ENCODE measurements at regions not wholly inside any gene's neighbourhood (a gene's known extent, or its start where the extent isn't known, plus 50 kb on each side); places are given as distances from the start of the nearest gene placed in this dataset.

DNA sequence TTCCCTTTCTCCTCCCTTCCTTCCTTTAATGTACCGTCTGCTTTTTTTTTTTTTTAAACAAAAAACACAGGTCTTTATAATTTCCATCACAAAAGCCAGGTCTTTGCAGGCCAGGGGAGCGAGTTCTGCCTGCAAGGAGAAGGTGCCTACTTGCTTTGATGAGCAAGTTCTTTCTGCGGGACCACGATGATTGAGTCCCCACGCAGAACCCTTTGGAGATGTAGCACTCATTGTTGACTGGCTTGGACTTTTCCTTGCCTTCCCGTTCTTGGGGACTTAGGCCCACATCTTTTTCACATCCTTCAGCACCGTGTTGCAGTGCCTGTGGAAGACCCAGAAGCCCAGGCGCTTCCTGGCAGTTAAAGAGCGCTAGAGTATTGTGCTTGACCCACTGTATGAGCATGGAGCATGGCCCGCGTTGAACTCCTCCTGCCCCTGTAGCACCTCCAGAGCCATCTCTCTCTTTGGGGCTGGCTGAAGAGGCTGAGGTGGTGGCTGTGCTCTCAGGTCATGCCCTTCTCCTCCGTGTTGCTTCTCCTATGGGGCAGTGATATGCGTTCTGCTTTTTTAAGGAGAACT is 177.6 kb downstream of the EXOC5 start:
- Histone ChIP-seq H3K9me3 (no peaks in the 10 kb centered on the region), H3K4me3 (no peak overlapping the region), H3K27me3 (no peaks in the 10 kb centered on the region), H3K27ac (no peak overlapping the region), H3K36me3 (no peaks in the 10 kb centered on the region), H3K9ac (ENCODE audit: low read depth in 2 of 2, low read length in 2 of 2) (no peak overlapping the region), H3K4me1 (no peaks in the 10 kb centered on the region)
- no peak for TF ChIP-seq CTCF (IDR thresholded peaks at IDR 0.05)
- intact Hi-C loops (cut with DNase I), result no loop called here
- no peak for DNase-seq

GRCh38 chr14:57089901-57090300 is 178.8 kb downstream of the EXOC5 start:
- H3K27ac ChIP-seq, result no peak overlapping the region
- H3K27me3 ChIP-seq, result no peaks in the 10 kb centered on the region
- H3K9ac ChIP-seq (ENCODE audit: low read depth in 2 of 2, low read length in 2 of 2), result no peak overlapping the region
- H3K4me1 ChIP-seq, result no peaks in the 10 kb centered on the region
- H3K4me3 ChIP-seq, result no peak overlapping the region
- intact Hi-C loops (cut with DNase I), result no loop called here
- DNase-seq, result no peak
- H3K36me3 ChIP-seq, result no peaks in the 10 kb centered on the region
- TF ChIP-seq CTCF (IDR thresholded peaks at IDR 0.05), result no peak
- H3K9me3 ChIP-seq, result no peaks in the 10 kb centered on the region

- no peaks in the 10 kb centered on the region for H3K4me1 ChIP-seq
- no peaks in the 10 kb centered on the region for H3K9me3 ChIP-seq
- H3K27ac ChIP-seq, result no peak overlapping the region
- intact Hi-C loops (cut with DNase I), result no loop called here
- H3K4me3 ChIP-seq, result no peak overlapping the region
- no peaks in the 10 kb centered on the region for H3K27me3 ChIP-seq
- DNase-seq, result no peak
- no peaks in the 10 kb centered on the region for H3K36me3 ChIP-seq
- no peak for TF ChIP-seq CTCF (IDR thresholded peaks at IDR 0.05)
- no peak overlapping the region for H3K9ac ChIP-seq (ENCODE audit: low read depth in 2 of 2, low read length in 2 of 2)
Observed at GRCh38 chr14:57087841-57088240, 180.9 kb downstream of the EXOC5 start.

DNA sequence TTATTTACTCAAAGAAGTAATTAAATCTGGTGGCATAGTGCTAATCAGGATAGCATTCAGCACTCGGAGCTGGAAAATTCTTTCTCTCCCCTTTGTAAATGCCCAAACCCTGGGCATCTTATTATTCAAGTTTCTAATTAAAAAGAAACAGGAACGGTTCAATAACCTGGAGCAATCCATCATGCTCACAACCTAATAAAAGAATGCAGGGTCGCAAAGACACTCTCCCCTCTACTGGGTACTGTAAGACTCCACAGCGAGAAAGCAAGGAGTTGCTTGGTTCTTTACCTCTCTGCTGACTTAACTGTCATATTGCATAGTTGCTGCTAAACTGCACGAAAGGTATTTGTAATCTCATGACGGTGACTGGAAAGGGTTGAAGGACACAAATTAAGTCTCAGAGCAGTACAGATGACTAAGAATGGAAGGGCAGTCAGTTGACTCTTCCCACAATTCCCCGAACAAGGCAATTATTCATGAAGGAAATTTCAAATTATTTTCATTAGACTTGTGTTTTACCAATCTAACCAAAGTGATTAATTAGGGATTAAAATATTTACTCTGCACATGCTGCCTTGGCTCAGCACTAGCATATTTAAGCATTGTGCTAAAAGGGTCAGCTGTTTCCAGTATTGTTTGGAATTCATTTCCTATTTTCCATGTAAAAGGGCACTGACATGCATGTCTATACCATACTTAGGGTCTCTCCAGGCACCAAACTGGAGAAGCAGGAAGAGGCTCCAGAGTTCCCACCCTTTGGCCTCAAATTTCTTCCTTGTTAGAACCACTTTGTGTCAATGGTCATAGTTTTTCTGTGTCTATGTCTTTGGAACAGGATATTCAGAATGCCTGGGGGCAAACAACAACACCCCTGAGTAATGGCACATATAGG is 182.2 kb downstream of the EXOC5 start:
- no peak for TF ChIP-seq CTCF (IDR thresholded peaks at IDR 0.05)
- intact Hi-C loops (cut with DNase I), result no loop called here
- Histone ChIP-seq H3K9me3 (no peaks in the 10 kb centered on the region), H3K27me3 (no peaks in the 10 kb centered on the region), H3K9ac (ENCODE audit: low read depth in 2 of 2, low read length in 2 of 2) (no peak overlapping the region), H3K36me3 (no peaks in the 10 kb centered on the region), H3K4me1 (no peaks in the 10 kb centered on the region), H3K4me3 (no peak overlapping the region), H3K27ac (no peak overlapping the region)
- no peak for DNase-seq

GRCh38 chr14:57085801-57086200 is 182.9 kb downstream of the EXOC5 start:
- Histone ChIP-seq H3K4me3 (no peak overlapping the region), H3K9me3 (no peaks in the 10 kb centered on the region), H3K27me3 (no peaks in the 10 kb centered on the region), H3K27ac (no peak overlapping the region), H3K4me1 (no peaks in the 10 kb centered on the region), H3K36me3 (no peaks in the 10 kb centered on the region), H3K9ac (ENCODE audit: low read depth in 2 of 2, low read length in 2 of 2) (no peak overlapping the region)
- no peak for TF ChIP-seq CTCF (IDR thresholded peaks at IDR 0.05)
- intact Hi-C loops (cut with DNase I), result no loop called here
- no peak for DNase-seq
